Stimulated activated CD4-positive, alpha-beta T cell treated with anti-CD3 and anti-CD28 coated beads, Interleukin-1b, Interleukin-23, amount 100 ng/mL, for 4 hours (primary cell): ENCODE measurements at regions not wholly inside any gene's neighbourhood (a gene's known extent, or its start where the extent isn't known, plus 50 kb on each side); places are given as distances from the start of the nearest gene placed in this dataset.
A peak's percentile ranks its signal among the peaks of the same experiment; 100 is the strongest.

Experiments used
- DNase-seq, 2 donors: peaks; one replicate each; pipeline ENCODE4 v3.0.0-alpha.2; 2020; ENCODE audit warnings: low read depth in 2 of 2

- DNase-seq, result no peak
Observed at GRCh38 chrX:10079231-10079630, 77.5 kb upstream of the CLCN4 start.

DNA sequence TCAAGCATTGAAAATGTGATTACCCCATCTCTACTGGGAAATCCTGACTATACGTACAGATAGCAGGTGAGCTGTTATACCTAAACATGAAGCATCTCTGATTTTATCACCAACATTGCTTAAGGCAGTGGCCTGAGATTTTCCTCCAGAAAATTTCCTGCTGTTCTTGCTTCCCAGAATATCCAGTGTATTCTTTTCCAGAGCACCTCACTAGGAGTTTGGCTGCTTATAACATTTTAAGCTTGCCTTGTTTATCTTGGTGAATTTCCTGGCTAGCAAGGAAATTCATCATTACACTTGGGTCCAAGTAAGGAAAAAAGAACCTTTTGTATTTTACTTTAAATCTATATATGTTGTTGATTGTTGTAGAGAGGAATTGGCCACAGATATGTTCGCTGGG, 73.0 kb upstream of the CLCN4 start:
- DNase-seq, result no peak

DNA sequence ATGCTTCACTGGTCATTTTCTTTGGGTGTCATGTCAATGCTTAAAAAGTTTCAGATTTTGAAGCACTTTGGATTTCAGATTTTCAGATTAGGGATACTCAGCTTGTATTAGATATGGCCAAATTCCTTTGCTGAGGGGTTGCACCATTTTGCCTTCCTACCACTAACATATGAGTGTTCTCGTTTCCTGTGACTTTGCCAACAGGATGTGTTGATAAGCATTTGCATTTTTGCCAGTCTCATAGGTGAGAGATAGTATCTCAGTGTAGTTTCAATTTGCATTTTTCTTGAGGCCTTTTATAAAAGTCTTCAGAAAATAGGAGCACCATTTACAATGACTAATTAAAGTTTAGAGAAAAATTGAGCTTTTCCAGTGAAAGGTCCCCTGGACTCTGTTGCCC, 71.6 kb upstream of the CLCN4 start:
- DNase-seq, result no peak

DNA sequence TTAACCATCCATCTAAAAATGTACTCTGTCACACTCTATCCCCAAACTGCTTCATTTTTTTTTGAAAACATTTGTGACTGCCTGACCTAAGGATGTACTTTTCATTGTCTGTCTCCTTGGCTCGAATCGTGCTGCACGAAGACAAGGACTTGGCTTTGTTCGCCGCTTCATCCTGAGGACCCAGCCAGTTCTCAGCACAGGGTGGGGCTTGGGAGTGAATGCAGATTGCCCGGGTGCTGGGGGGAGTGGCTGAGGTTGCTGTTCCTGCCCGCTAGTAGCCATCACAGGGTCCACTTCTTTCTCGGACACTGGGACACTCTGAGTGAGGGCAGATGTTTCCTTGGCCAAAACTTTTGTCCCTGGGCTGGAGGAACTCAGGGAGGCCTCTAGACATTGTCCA, 70.1 kb upstream of the CLCN4 start:
- DNase-seq, result no peak

- no peak for DNase-seq
Observed at GRCh38 chrX:10087391-10087790, 69.4 kb upstream of the CLCN4 start.

DNA sequence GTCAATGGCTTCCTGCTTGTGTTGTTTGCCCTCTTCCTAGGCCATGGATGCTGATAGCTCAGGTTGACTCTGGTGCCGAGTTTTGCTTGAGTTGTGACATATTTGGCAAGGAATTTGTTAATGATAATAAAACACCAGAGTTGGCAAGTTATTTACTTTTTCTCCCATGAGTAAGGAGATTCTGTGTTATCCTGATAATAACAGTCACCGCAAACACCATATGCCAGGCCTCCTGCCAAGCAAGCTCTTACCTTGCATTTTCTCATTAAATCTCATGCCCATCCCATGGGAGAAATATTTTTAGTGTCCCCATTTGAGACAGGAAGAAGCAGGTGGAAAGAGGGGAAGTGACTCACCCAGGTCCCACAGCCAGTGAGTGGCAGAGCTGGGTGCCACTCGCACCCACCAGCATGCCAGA, 67.4 kb upstream of the CLCN4 start:
- DNase-seq, result no peak

DNA sequence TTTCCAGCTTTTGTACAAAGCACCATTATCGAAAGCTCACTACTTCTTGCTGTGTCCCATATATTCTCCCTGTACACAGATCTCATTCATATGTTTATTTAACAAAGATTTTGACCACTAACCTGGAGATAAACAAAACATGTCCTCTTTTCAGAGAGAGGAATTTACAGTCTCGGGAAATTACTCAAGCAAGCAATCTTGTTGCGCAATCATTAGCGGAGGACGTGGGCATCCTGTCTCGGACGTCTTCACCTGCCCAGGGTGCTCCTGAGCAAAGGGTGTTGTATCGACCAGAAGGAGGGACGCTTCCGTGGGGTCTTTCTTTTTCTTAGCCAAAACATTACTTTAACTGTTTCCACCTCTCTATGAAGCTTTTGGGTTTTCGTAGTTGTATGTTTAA, 66.5 kb upstream of the CLCN4 start:
- DNase-seq, result no peak

GRCh38 chrX:10095246-10095645, 61.5 kb upstream of the CLCN4 start:
- DNase-seq, result no peak

- DNase-seq, result no peak
Observed at GRCh38 chrX:10095698-10096432, 60.9 kb upstream of the CLCN4 start.

DNA sequence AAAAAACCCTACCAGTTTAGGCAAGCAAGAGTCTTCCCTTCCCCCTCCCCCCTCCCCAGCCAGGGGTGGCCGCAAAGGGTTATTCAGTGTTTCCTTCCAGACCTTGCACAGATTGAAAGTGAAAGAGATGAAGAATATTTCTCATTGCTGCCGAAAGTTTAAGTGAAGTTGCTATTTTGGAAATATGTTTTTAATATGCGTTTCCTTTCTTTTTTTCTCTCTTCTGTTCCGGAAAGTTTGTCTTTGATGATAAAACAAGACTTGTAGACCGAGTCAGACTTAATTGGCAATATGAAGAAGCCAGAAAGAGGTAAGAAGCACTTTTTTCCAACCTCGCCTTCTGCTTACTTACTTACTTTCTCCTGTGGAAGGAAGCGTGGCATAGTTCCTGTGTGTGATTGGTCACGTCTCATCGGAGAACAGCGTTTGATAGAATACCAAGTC, 58.5 kb upstream of the CLCN4 start:
- peak; percentile 31 to 52 for DNase-seq

DNA sequence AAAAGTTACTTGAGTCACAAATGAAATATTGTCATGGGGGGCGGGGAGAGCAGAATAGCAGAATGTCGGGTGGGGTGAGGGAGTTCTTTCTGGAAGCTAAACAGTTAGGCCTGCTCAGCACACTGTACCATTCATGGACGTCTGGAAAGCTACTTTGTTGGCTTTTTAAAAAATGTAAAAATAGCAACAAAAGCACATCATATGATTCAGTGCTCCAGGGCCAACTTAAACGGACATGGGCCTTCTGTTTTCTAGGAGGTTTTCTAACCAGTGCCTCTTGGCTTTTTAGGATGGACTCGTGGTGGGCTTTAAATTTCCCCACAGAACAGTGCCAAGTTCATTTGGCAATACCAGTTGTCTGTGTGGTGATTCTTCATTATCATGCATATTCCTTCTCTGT, 57.4 kb upstream of the CLCN4 start:
- DNase-seq, result no peak

DNA sequence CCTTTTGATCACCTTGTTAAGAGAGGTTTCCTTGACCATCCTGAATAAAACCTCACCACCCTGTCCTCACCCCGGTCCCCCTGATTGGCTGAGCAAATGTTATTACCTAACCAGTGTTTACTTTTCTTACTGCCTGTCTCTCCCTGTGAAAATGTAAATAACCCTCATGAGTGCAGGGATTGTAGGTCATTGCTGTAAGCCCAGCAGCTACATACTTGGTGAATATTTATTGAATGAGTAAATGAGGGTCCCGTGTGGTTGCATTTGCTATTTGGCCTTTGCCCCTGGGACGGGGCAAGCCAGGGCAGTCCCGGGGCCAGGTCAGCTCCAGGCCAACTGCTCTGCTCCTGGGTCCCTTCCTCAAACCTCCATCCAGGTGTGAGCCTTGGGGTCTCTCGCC, 55.5 kb upstream of the CLCN4 start:
- DNase-seq, result no peak

GRCh38 chrX:10102046-10102704, 54.6 kb upstream of the CLCN4 start:
- no peak for DNase-seq

DNA sequence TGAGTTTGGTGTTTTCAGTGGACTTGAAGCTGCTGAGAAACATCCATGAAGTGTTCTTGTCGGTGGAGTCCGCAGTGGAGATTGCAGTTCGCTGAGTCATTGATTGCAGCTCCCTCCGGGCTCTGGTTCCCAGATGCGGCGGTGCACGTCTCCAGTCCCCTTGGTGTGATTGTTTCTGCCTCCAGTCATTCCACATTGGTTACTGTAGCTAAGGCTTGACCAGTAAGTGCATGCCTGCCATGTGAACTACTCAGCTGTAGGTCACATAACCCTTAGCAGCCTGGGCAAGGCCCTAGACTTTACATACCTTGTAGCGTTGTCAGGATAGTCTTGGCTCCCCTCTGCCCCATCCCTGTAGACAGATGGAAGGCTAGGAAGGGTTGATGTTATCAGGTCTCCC, 53.8 kb upstream of the CLCN4 start:
- DNase-seq, result no peak

DNA sequence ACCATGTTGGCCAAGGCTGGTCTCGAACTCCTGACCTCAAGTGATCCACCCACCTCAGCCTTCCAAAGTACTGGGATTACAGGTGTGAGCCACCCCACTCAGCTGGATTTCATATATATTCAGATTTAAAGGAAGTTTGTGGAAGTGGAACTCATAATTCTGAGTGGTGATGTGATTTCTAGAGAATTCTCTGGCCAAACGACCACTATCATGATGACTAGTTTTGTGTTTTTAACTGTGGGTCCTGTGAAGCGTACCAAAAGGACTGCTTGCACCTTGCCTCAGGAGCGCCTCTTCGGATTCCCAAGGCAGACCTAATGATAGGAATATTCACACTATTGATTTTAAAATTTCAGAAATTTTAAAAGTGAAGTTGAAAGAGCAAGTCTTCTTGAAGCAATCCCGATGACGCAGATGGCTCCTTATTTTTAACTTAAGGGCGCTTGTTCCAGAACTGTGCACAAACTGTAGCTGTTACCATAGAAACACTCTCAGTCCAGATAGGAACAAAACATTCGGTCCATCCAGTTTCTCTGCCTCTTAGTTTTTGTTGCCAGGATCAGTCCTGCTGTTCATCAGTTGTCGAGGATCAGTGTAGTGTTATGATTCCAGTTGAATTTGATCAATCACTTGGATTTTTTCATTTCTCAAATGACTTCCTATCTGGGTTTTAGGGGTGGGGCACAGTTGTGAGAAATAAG, 51.7 kb upstream of the CLCN4 start:
- no peak for DNase-seq

DNA sequence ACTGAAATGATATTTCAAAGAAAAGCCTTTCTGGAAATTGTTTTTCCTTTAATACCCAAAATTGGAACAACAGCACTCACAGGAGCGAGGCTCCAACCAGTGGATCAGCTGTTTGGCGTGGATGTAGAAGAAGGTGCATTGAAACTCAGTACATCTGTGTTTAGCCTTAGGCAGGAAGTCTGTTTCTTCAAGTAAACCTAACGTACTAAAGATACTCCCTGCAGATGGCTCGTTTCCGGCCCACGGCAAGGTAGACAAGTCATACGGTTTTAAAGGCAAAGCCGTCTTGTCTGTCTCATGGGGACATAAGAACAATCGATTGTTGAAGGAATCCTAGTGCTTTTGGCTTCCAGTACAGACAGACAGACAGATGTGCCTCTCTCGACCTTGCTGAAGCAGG, 50.0 kb upstream of the CLCN4 start:
- peak; percentile 29 to 39 for DNase-seq
